ENCODE measurements at regions not wholly inside any gene's neighbourhood (a gene's known extent, or its start where the extent isn't known, plus 50 kb on each side); places are given as distances from the start of the nearest gene placed in this dataset.

DNA sequence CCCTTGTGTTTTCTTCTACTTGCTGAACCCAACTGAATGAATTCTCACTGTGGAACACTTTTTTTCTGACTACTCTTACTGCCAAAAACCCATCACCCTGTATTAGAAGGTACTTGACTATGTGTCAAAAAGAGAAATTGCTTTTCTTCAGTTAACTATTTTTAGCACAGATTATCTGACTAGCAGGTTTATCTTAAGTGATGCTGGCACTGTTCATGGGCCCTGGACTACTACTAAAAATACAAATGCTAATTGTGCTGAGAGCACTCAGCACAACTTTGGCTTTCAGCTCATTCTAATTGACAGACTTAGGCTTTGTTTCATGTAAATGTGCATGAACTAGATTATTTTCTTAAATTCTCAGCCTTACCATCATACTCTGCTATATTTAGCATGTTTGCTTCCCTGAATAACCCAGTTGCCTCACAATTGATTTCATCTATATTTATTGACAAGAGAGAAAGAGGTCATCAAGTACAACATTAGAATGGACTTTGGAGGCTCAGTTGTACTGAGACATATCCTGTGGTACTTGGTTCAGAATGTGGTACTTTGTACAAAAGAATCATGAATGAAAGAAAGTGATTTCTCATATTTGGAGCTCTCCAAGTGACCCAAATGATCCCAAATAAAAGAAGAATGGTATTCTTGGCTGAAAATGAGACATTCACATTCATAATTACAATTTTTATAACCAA, 478.3 kb downstream of the KCNA4 start:
- CTCF ChIA-PET, result no interaction called here
- H3K27me3 ChIP-seq (ENCODE audit: control insufficient read depth in 2 of 2, insufficient read depth in 2 of 2, low read length in 2 of 2), result no peaks in the 10 kb centered on the region
- BruUV-seq (replicated peaks), result no TSS peak
- TF ChIP-seq, protein P1, sequence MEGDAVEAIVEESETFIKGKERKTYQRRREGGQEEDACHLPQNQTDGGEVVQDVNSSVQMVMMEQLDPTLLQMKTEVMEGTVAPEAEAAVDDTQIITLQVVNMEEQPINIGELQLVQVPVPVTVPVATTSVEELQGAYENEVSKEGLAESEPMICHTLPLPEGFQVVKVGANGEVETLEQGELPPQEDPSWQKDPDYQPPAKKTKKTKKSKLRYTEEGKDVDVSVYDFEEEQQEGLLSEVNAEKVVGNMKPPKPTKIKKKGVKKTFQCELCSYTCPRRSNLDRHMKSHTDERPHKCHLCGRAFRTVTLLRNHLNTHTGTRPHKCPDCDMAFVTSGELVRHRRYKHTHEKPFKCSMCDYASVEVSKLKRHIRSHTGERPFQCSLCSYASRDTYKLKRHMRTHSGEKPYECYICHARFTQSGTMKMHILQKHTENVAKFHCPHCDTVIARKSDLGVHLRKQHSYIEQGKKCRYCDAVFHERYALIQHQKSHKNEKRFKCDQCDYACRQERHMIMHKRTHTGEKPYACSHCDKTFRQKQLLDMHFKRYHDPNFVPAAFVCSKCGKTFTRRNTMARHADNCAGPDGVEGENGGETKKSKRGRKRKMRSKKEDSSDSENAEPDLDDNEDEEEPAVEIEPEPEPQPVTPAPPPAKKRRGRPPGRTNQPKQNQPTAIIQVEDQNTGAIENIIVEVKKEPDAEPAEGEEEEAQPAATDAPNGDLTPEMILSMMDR (IDR thresholded peaks at IDR 0.05; ENCODE audit: extremely low read depth in 1 of 2, insufficient read depth in 1 of 2, low read depth in 1 of 2, low read length in 2 of 2), result no peak
- TF ChIP-seq, protein P2, sequence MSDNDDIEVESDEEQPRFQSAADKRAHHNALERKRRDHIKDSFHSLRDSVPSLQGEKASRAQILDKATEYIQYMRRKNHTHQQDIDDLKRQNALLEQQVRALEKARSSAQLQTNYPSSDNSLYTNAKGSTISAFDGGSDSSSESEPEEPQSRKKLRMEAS (IDR thresholded peaks at IDR 0.05; ENCODE audit: insufficient read depth, insufficient read length), result no peak
- TF ChIP-seq GATA2 (IDR thresholded peaks at IDR 0.05; ENCODE audit: insufficient read depth, insufficient read length, low read depth, low read length) (no peak), EZH2 (IDR thresholded peaks at IDR 0.05; ENCODE audit: borderline replicate concordance, low read depth, low read length, severe bottlenecking) (no peak), POLR2AphosphoS5 (IDR thresholded peaks at IDR 0.05; ENCODE audit: insufficient read depth, low read depth, low read length) (no peak), JUN (IDR thresholded peaks at IDR 0.05; ENCODE audit: borderline replicate concordance, insufficient read depth, insufficient read length, low read depth) (no peak), POLR2A (IDR thresholded peaks at IDR 0.05; ENCODE audit: low read depth, low read length) (no peak), FOS (IDR thresholded peaks at IDR 0.05; ENCODE audit: borderline replicate concordance, insufficient read depth, low read length) (no peak), MYC (IDR thresholded peaks at IDR 0.05; ENCODE audit: low read depth, low read length) (no peak)
- H3K4me3 ChIP-seq (replicated peaks in 1 of 3; ENCODE audit: insufficient read depth in 1 of 3, low read depth in 1 of 3, low read length in 3 of 3), result no peak overlapping the region
- no peak overlapping the region for H3K9ac ChIP-seq (replicated peaks; ENCODE audit: extremely low read depth, insufficient read depth, low read length)
- DNase-seq (ENCODE audit: low read depth, low spot score), result no peak
- peaks cover 4% of the 10 kb centered on the region for H3K4me1 ChIP-seq (ENCODE audit: control insufficient read depth, extremely low read depth, insufficient read depth, low read length)
- H3K27ac ChIP-seq (ENCODE audit: insufficient read depth, low read depth, low read length), result no peak overlapping the region
- no peak overlapping the region for H2AFZ ChIP-seq (ENCODE audit: low read depth, low read length)
- H4K20me1 ChIP-seq (replicated peaks; ENCODE audit: control insufficient read depth, extremely low read depth, insufficient read depth, low read length), result no peaks in the 10 kb centered on the region
- H3K36me3 ChIP-seq (ENCODE audit: control insufficient read depth in 2 of 2, extremely low read depth in 1 of 2, insufficient read depth in 2 of 2, low read length in 2 of 2), result no peaks in the 10 kb centered on the region
- intact Hi-C loops (cut with micrococcal nuclease) (no loop called here), dilution Hi-C loops (cut with MboI; ENCODE audit: extremely low pct_ligation_motif_present, low sequenced_read_pairs) (no loop called here)
- no peak for FAIRE-seq
- no peaks in the 10 kb centered on the region for H3K79me2 ChIP-seq (ENCODE audit: control insufficient read depth, insufficient read depth, low read length)
- POLR2A ChIA-PET, result no interaction called here
- H3K4me2 ChIP-seq (ENCODE audit: insufficient read depth, low read length), result no peak overlapping the region
- no peaks in the 10 kb centered on the region for H3K9me3 ChIP-seq (replicated peaks; ENCODE audit: control insufficient read depth, insufficient read depth, low read length)
- no peaks in the 10 kb centered on the region for H3K9me1 ChIP-seq (replicated peaks; ENCODE audit: control insufficient read depth, extremely low read depth, insufficient read depth, low read length)
